Karpas-422 (cell line): ENCODE measurements at regions not wholly inside any gene's neighbourhood (a gene's known extent, or its start where the extent isn't known, plus 50 kb on each side); places are given as distances from the start of the nearest gene placed in this dataset.
A peak's percentile ranks its signal among the peaks of the same experiment; 100 is the strongest.

ENCODE experiments used
- DNase-seq: peaks from one replicate; pipeline ENCODE4 v3.0.0-alpha.2; 2015
- H2AFZ ChIP-seq: fragments of 200-600 bp; sonication (generic); 2 replicates; pipeline ENCODE4 v1.6.1; 2014; ENCODE audit warnings: antibody characterized with exemption, low read length, mixed read lengths
- H3K27ac ChIP-seq: fragments of 200-600 bp; sonication (generic); 2 replicates; pipeline ENCODE4 v1.5.1; 2014; ENCODE audit warnings: mild to moderate bottlenecking, low read length, moderate library complexity
- H3K27me3 ChIP-seq: fragments of 200-600 bp; sonication (generic); 2 replicates; pipeline ENCODE4 v1.6.1; 2014; ENCODE audit warnings: low read length, mixed read lengths
- H3K36me3 ChIP-seq: fragments of 200-600 bp; sonication (generic); 2 replicates; pipeline ENCODE4 v1.6.1; 2014; ENCODE audit warnings: low read length, mixed read lengths; ENCODE audit not compliant: insufficient read depth
- H3K4me1 ChIP-seq: fragments of 200-600 bp; sonication (generic); 2 replicates; pipeline ENCODE4 v1.6.1; 2014; ENCODE audit warnings: mild to moderate bottlenecking, low read length, mixed read lengths
- H3K4me2 ChIP-seq: fragments of 200-600 bp; sonication (generic); 2 replicates; pipeline ENCODE4 v1.6.1; 2014; ENCODE audit warnings: low read length, low read depth, mild to moderate bottlenecking; ENCODE audit not compliant: poor library complexity, severe bottlenecking
- H3K4me3 ChIP-seq: fragments of 200-600 bp; sonication (generic); 2 replicates; pipeline ENCODE4 v1.5.1; 2014; ENCODE audit warnings: mild to moderate bottlenecking, antibody characterized with exemption, low read length, mixed read lengths
- H3K79me2 ChIP-seq: fragments of 200-600 bp; sonication (generic); 2 replicates; pipeline ENCODE4 v1.6.1; 2014; ENCODE audit warnings: mild to moderate bottlenecking, low read length, mixed read lengths
- H3K9ac ChIP-seq: fragments of 200-600 bp; sonication (generic); 2 replicates; pipeline ENCODE4 v1.6.0; 2014; ENCODE audit warnings: low read length
- H3K9me2 ChIP-seq: fragments of 200-600 bp; sonication (generic), shearing (Covaris generic); replicated peaks from 2 replicates; pipeline ENCODE4 v1.6.0; 2014; ENCODE audit warnings: mild to moderate bottlenecking, low read length, moderate library complexity; ENCODE audit not compliant: insufficient read depth
- H3K9me3 ChIP-seq: fragments of 300-700, 200-600 bp; sonication (generic); 2 replicates; pipeline ENCODE4 v1.6.1; 2014; ENCODE audit warnings: low read length, mixed read lengths
- H4K20me1 ChIP-seq: fragments of 200-600 bp; sonication (generic); 2 replicates; pipeline ENCODE4 v1.6.1; 2014; ENCODE audit warnings: mild to moderate bottlenecking, antibody characterized with exemption, low read length, low read depth; ENCODE audit not compliant: insufficient read depth

GRCh38 chr19:29381353-29382203, 144.2 kb upstream of the VSTM2B start:
- no peak for DNase-seq
- Histone ChIP-seq H3K9ac (no peak overlapping the region), H3K4me2 (no peak overlapping the region), H4K20me1 (peaks cover 3% of the 10 kb centered on the region; the same call in 1 of the 2 replicates), H3K79me2 (no peaks in the 10 kb centered on the region), H3K9me2 (no peaks in the 10 kb centered on the region), H2AFZ (no peak overlapping the region), H3K27ac (no peak overlapping the region), H3K4me3 (no peak overlapping the region), H3K27me3 (no peaks in the 10 kb centered on the region), H3K4me1 (no peaks in the 10 kb centered on the region), H3K36me3 (no peaks in the 10 kb centered on the region), H3K9me3 (no peaks in the 10 kb centered on the region)

DNA sequence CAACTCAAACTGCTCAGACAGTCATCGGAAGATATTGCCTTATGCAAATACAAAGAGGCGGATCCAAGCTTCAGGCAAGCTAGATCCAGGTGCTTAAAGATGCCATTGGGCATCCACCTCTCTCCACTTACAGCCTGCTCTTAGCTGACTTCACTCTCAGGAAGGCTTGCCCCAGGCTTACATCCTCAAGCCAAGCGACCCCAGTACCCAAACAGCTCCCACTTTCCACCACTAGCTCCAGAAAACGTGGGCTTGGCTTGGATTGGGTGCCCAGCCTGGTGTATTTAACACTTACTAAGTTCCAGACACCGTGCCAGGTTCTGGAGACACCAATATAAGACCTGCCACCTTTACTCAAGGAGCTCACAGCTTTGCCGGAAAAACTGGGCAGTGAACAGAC, 142.1 kb upstream of the VSTM2B start:
- Histone ChIP-seq H3K9me3 (no peaks in the 10 kb centered on the region), H3K36me3 (no peaks in the 10 kb centered on the region), H3K4me1 (no peaks in the 10 kb centered on the region)

GRCh38 chr19:29384656-29385055, 141.1 kb upstream of the VSTM2B start:
- no peak overlapping the region for H3K27ac ChIP-seq
- H4K20me1 ChIP-seq: 0 out of 2 replicates have a peak, but pooled peaks cover 3% of the 10 kb centered on the region
- H3K27me3 ChIP-seq: no peaks in the 10 kb centered on the region
- no peak overlapping the region for H3K4me2 ChIP-seq
- DNase-seq: peak; percentile 63
- H3K36me3 ChIP-seq: no peaks in the 10 kb centered on the region
- no peaks in the 10 kb centered on the region for H3K9me3 ChIP-seq
- no peaks in the 10 kb centered on the region for H3K9me2 ChIP-seq
- no peak overlapping the region for H2AFZ ChIP-seq
- H3K9ac ChIP-seq: no peak overlapping the region
- H3K4me1 ChIP-seq: no peaks in the 10 kb centered on the region
- no peaks in the 10 kb centered on the region for H3K79me2 ChIP-seq
- H3K4me3 ChIP-seq: no peak overlapping the region

More for the DNA sequence above, 142.1 kb upstream of the VSTM2B start:
- no peaks in the 10 kb centered on the region for H3K27me3 ChIP-seq
- no peak overlapping the region for H3K27ac ChIP-seq
- no peaks in the 10 kb centered on the region for H3K9me2 ChIP-seq
- H4K20me1 ChIP-seq: 0 out of 2 replicates have a peak, but pooled peaks cover 3% of the 10 kb centered on the region
- H3K9ac ChIP-seq: no peak overlapping the region
- H3K4me3 ChIP-seq: no peak overlapping the region
- H3K79me2 ChIP-seq: no peaks in the 10 kb centered on the region
- H2AFZ ChIP-seq: no peak overlapping the region
- H3K4me2 ChIP-seq: no peak overlapping the region
- no peak for DNase-seq

DNA sequence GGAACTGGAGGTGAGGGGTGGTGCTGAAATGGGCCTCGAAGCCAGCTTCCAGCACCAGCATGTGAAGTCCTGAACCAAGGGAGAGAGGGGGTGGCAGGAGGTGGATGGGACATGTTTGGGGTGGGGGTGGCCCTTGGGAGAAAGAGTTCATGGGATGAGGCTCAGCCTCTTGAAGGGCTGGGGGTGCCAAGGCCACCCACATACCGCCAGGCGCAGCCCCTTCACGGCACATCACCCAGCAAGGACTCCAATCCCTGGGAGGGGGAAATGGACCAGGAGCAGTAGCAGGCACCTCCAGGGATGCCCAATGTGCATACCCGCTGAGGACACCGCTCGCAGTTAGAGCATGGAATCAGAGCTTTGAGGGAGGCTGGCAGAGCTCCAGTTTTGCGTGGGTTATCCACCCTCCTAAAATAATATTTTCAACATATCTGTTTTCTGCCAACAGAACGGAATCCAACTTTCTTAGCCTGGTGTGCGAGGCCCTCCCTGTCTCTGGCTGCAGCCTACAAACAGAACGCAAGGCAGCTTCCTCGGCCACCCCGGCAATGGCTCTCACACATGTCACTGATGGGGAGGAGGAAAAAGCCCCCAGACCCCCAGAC, 140.5 kb upstream of the VSTM2B start:
- Histone ChIP-seq H3K4me1 (no peaks in the 10 kb centered on the region), H3K4me3 (no peak overlapping the region), H3K27ac (no peak overlapping the region), H3K4me2 (no peak overlapping the region), H2AFZ (no peak overlapping the region), H3K9ac (no peak overlapping the region), H4K20me1 (0 out of 2 replicates have a peak, but pooled peaks cover 3% of the 10 kb centered on the region), H3K9me2 (no peaks in the 10 kb centered on the region), H3K27me3 (no peaks in the 10 kb centered on the region), H3K9me3 (no peaks in the 10 kb centered on the region), H3K79me2 (no peaks in the 10 kb centered on the region), H3K36me3 (no peaks in the 10 kb centered on the region)
- DNase-seq: no peak

DNA sequence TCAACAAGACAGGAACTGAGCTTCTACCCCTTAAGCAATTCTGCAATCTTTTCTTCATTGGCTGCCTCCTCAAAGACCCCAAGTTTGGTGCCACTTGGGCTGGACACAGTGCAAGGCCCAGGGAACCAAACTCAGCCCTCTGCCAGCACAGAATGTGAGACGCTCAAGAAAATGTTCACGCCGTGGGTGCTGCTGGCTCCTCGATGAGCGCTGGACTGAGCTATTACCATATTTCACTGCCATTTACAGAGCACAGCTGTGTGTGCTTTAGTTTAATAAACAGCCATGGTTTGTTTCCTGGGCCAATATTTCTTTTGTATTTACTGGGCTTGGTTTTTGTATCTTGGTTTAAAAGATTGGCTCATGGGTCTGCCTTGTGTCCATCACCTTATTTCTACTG, 138.8 kb upstream of the VSTM2B start:
- Histone ChIP-seq H3K4me2 (no peak overlapping the region), H2AFZ (no peak overlapping the region), H3K36me3 (no peaks in the 10 kb centered on the region), H4K20me1 (0 out of 2 replicates have a peak, but pooled peaks cover under 1% of the 10 kb centered on the region), H3K27me3 (no peaks in the 10 kb centered on the region), H3K9me2 (no peaks in the 10 kb centered on the region), H3K79me2 (no peaks in the 10 kb centered on the region), H3K4me3 (no peak overlapping the region), H3K9me3 (no peaks in the 10 kb centered on the region), H3K27ac (no peak overlapping the region), H3K9ac (no peak overlapping the region), H3K4me1 (no peaks in the 10 kb centered on the region)
- DNase-seq: no peak

DNA sequence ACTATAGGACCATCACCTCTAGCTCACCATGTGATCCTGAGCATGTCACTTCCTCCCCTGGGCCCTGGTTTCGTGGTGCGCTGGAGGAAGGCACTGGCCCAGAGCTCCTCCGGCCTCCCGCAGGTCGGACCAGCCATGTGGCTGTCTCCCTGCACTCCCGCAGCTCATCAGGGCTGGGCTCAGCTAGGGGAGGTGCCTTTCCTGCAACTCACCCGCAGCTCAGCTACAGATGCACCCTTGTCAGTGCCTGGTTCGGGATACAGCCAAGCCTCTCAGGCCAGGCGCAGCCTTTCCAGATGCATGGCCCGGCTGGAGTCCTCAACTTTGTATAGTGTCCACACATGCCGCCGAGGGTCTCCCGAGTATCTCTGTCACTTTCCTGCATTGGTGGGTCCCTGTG, 138.2 kb upstream of the VSTM2B start:
- no peaks in the 10 kb centered on the region for H3K4me1 ChIP-seq
- no peak for DNase-seq
- no peaks in the 10 kb centered on the region for H3K9me3 ChIP-seq
- no peaks in the 10 kb centered on the region for H3K36me3 ChIP-seq
- H3K27ac ChIP-seq: no peak overlapping the region
- no peak overlapping the region for H2AFZ ChIP-seq
- H4K20me1 ChIP-seq: no peaks in the 10 kb centered on the region
- H3K4me2 ChIP-seq: no peak overlapping the region
- no peaks in the 10 kb centered on the region for H3K9me2 ChIP-seq
- H3K4me3 ChIP-seq: no peak overlapping the region
- H3K27me3 ChIP-seq: no peaks in the 10 kb centered on the region
- H3K79me2 ChIP-seq: no peaks in the 10 kb centered on the region
- H3K9ac ChIP-seq: no peak overlapping the region

DNA sequence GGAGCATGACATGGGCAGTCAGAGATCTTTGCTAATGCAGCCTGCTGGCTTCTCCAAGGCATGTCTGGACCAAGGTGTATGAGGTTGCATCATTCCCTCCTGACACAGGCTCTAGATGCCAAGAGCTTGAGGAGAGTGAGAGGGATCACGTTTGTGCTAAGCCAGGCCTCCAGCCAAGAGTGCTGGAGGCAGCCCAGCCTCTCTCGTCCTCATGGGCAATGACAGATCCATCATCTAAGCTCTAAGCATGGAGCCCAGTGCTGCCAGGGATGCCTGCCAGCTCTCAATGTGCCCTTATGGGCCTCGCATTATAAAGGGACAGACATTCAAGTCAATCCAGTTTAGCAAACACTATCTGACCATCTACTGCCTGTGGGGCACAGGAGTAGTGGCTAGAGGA, 136.3 kb upstream of the VSTM2B start:
- no peaks in the 10 kb centered on the region for H3K36me3 ChIP-seq
- no peaks in the 10 kb centered on the region for H3K9me3 ChIP-seq
- H3K27ac ChIP-seq: no peak overlapping the region
- H3K4me1 ChIP-seq: no peaks in the 10 kb centered on the region
- DNase-seq: no peak
- no peak overlapping the region for H3K9ac ChIP-seq
- H3K4me2 ChIP-seq: no peak overlapping the region
- no peaks in the 10 kb centered on the region for H3K27me3 ChIP-seq
- H4K20me1 ChIP-seq: no peaks in the 10 kb centered on the region
- no peaks in the 10 kb centered on the region for H3K9me2 ChIP-seq
- no peak overlapping the region for H3K4me3 ChIP-seq
- no peaks in the 10 kb centered on the region for H3K79me2 ChIP-seq
- H2AFZ ChIP-seq: no peak overlapping the region

- Histone ChIP-seq H3K4me1 (no peaks in the 10 kb centered on the region), H3K4me3 (no peak overlapping the region), H3K79me2 (no peaks in the 10 kb centered on the region)
Measured at GRCh38 chr19:29390742-29391141, 135.1 kb upstream of the VSTM2B start.

More at GRCh38 chr19:29390742-29391141, 135.1 kb upstream of the VSTM2B start:
- Histone ChIP-seq H3K9me2 (no peaks in the 10 kb centered on the region), H3K4me2 (no peak overlapping the region), H2AFZ (no peak overlapping the region), H3K27me3 (no peaks in the 10 kb centered on the region), H3K9me3 (no peaks in the 10 kb centered on the region), H3K36me3 (no peaks in the 10 kb centered on the region), H3K9ac (no peak overlapping the region), H4K20me1 (no peaks in the 10 kb centered on the region), H3K27ac (no peak overlapping the region)
- DNase-seq: no peak
